Activated CD8-positive, alpha-beta memory T cell treated with anti-CD3 and anti-CD28 coated beads, Interleukin-2, amount 50 U/mL, for 1 hour (primary cell): ENCODE measurements at regions not wholly inside any gene's neighbourhood (a gene's known extent, or its start where the extent isn't known, plus 50 kb on each side); places are given as distances from the start of the nearest gene placed in this dataset.

Experiments
- DNase-seq: peaks from one replicate; pipeline ENCODE4 v3.0.0-alpha.2; 2020; ENCODE audit errors: extremely low read depth

- DNase-seq = no peak
These were observed 268.0 kb downstream of the MSRB3 start for GRCh38 chr12:65546528-65546927.

GRCh38 chr12:65556676-65557437, 267.4 kb upstream of the HMGA2 start:
- DNase-seq = peak; percentile 3

- no peak for DNase-seq
These were observed 266.7 kb upstream of the HMGA2 start for GRCh38 chr12:65557438-65558181.

- DNase-seq = no peak
These were observed 264.0 kb upstream of the HMGA2 start for GRCh38 chr12:65560286-65560685.

GRCh38 chr12:65561798-65562382, 262.4 kb upstream of the HMGA2 start:
- no peak for DNase-seq

- DNase-seq = no peak
These were observed 258.4 kb upstream of the HMGA2 start for GRCh38 chr12:65565601-65566560.

GRCh38 chr12:65566751-65567150, 257.5 kb upstream of the HMGA2 start:
- DNase-seq = no peak

GRCh38 chr12:65567820-65568219, 256.5 kb upstream of the HMGA2 start:
- DNase-seq = no peak

GRCh38 chr12:65568517-65568916, 255.8 kb upstream of the HMGA2 start:
- DNase-seq = no peak

GRCh38 chr12:65570451-65571130, 253.7 kb upstream of the HMGA2 start:
- no peak for DNase-seq

- no peak for DNase-seq
These were observed 249.4 kb upstream of the HMGA2 start for GRCh38 chr12:65574867-65575266.

GRCh38 chr12:65584016-65584415, 240.3 kb upstream of the HMGA2 start:
- no peak for DNase-seq

GRCh38 chr12:65585648-65586602, 238.4 kb upstream of the HMGA2 start:
- no peak for DNase-seq

GRCh38 chr12:65586796-65587195, 237.5 kb upstream of the HMGA2 start:
- DNase-seq = no peak

GRCh38 chr12:65590318-65590717, 234.0 kb upstream of the HMGA2 start:
- DNase-seq = no peak

- DNase-seq = no peak
These were observed 231.9 kb upstream of the HMGA2 start for GRCh38 chr12:65592416-65592815.

- DNase-seq = no peak
These were observed 231.0 kb upstream of the HMGA2 start for GRCh38 chr12:65593239-65593701.

- DNase-seq = no peak
These were observed 229.9 kb upstream of the HMGA2 start for GRCh38 chr12:65594409-65594808.

GRCh38 chr12:65595016-65595560, 229.2 kb upstream of the HMGA2 start:
- DNase-seq = no peak
